ENCODE measurements at regions not wholly inside any gene's neighbourhood (a gene's known extent, or its start where the extent isn't known, plus 50 kb on each side); places are given as distances from the start of the nearest gene placed in this dataset.

DNA sequence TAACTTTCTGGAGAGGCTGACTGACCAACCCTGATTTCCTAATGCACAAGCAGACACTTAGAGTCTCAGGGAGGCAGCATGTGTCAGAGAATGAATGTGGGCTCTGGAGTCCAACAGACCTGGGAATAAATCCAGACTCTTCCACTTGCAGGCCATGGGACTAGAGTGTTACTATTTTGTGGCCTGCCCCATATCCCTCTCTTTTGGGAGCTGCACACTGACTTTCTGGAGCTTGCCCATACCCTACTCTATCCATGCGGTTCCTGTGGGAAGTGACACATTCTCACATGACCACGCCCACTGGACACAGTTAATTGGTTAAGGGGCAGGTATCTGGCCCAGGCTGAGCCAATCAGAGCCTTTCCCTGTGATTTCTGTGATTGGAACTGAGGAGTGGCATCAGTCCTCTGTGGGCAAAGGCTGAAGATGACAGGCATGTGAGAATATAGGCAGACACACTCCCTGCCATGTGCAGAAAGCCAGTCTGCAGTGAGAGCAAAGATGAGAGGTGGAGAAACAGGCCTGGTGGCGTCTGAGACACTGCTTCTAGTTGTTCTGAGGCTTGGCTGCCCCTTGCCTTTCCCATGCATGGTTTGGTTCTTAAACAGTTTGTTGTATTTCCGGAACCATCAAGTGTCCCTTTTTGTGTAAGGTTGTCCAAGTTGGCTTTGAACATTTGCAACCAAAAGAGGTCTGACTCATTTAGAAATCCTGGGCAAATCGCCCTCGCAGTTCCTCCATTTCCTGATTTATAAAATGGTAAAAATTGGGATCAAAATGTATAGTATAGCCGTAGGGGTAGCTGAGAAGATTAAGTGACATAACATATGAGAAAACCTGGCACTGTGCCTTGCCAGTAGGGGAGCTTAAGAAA is 125.6 kb downstream of the CDC5L start:
- H3F3A ChIP-seq (ENCODE audit: insufficient read depth, low read length, poor library complexity, severe bottlenecking), result no peaks in the 10 kb centered on the region
- no peak overlapping the region for H3K9ac ChIP-seq (ENCODE audit: low read length)
- H3K9me3 ChIP-seq (ENCODE audit: low read length), result no peaks in the 10 kb centered on the region
- H3K4me3 ChIP-seq (ENCODE audit: low read length), result no peak overlapping the region
- no peaks in the 10 kb centered on the region for H3K36me3 ChIP-seq (ENCODE audit: insufficient read depth, low read length)
- H2AFZ ChIP-seq (ENCODE audit: low read depth, low read length), result no peak overlapping the region
- TF ChIP-seq, protein P1, sequence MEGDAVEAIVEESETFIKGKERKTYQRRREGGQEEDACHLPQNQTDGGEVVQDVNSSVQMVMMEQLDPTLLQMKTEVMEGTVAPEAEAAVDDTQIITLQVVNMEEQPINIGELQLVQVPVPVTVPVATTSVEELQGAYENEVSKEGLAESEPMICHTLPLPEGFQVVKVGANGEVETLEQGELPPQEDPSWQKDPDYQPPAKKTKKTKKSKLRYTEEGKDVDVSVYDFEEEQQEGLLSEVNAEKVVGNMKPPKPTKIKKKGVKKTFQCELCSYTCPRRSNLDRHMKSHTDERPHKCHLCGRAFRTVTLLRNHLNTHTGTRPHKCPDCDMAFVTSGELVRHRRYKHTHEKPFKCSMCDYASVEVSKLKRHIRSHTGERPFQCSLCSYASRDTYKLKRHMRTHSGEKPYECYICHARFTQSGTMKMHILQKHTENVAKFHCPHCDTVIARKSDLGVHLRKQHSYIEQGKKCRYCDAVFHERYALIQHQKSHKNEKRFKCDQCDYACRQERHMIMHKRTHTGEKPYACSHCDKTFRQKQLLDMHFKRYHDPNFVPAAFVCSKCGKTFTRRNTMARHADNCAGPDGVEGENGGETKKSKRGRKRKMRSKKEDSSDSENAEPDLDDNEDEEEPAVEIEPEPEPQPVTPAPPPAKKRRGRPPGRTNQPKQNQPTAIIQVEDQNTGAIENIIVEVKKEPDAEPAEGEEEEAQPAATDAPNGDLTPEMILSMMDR (IDR thresholded peaks at IDR 0.05; ENCODE audit: poor library complexity, severe bottlenecking), result no peak
- TF ChIP-seq MXI1 (conservative IDR thresholded peaks at IDR 0.05; ENCODE audit: poor library complexity, severe bottlenecking) (no peak), TAF1 (IDR thresholded peaks at IDR 0.05; ENCODE audit: low read depth) (no peak), EP300 (conservative IDR thresholded peaks at IDR 0.05; ENCODE audit: poor library complexity, severe bottlenecking) (no peak), SMC3 (conservative IDR thresholded peaks at IDR 0.05; ENCODE audit: poor library complexity) (no peak), RAD21 (conservative IDR thresholded peaks at IDR 0.05) (no peak), EZH2 (IDR thresholded peaks at IDR 0.05; ENCODE audit: borderline replicate concordance, insufficient read depth, low read length, poor library complexity, severe bottlenecking) (no peak), POLR2AphosphoS5 (IDR thresholded peaks at IDR 0.05) (no peak)
- TF ChIP-seq, protein P2, sequence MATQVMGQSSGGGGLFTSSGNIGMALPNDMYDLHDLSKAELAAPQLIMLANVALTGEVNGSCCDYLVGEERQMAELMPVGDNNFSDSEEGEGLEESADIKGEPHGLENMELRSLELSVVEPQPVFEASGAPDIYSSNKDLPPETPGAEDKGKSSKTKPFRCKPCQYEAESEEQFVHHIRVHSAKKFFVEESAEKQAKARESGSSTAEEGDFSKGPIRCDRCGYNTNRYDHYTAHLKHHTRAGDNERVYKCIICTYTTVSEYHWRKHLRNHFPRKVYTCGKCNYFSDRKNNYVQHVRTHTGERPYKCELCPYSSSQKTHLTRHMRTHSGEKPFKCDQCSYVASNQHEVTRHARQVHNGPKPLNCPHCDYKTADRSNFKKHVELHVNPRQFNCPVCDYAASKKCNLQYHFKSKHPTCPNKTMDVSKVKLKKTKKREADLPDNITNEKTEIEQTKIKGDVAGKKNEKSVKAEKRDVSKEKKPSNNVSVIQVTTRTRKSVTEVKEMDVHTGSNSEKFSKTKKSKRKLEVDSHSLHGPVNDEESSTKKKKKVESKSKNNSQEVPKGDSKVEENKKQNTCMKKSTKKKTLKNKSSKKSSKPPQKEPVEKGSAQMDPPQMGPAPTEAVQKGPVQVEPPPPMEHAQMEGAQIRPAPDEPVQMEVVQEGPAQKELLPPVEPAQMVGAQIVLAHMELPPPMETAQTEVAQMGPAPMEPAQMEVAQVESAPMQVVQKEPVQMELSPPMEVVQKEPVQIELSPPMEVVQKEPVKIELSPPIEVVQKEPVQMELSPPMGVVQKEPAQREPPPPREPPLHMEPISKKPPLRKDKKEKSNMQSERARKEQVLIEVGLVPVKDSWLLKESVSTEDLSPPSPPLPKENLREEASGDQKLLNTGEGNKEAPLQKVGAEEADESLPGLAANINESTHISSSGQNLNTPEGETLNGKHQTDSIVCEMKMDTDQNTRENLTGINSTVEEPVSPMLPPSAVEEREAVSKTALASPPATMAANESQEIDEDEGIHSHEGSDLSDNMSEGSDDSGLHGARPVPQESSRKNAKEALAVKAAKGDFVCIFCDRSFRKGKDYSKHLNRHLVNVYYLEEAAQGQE (IDR thresholded peaks at IDR 0.05; ENCODE audit: borderline replicate concordance), result no peak
- no peaks in the 10 kb centered on the region for H3K79me2 ChIP-seq (replicated peaks; ENCODE audit: insufficient read depth, low read length)
- no peak overlapping the region for H3K4me2 ChIP-seq (ENCODE audit: low read length)
- H3K9me2 ChIP-seq (ENCODE audit: insufficient read depth, low read length), result no peaks in the 10 kb centered on the region
- H4K20me1 ChIP-seq (ENCODE audit: insufficient read depth), result no peaks in the 10 kb centered on the region
- no peak overlapping the region for H3K27ac ChIP-seq (ENCODE audit: low read length)
- no peaks in the 10 kb centered on the region for H3K27me3 ChIP-seq (ENCODE audit: insufficient read depth, low read depth, low read length)

GRCh38 chr6:44514085-44514484 is 126.6 kb downstream of the CDC5L start:
- H3K36me3 ChIP-seq (ENCODE audit: insufficient read depth, low read length), result no peaks in the 10 kb centered on the region
- H3K27me3 ChIP-seq (ENCODE audit: insufficient read depth, low read depth, low read length), result no peaks in the 10 kb centered on the region
- H3K4me2 ChIP-seq (ENCODE audit: low read length), result no peak overlapping the region
- no peaks in the 10 kb centered on the region for H3F3A ChIP-seq (ENCODE audit: insufficient read depth, low read length, poor library complexity, severe bottlenecking)
- TF ChIP-seq SMC3 (conservative IDR thresholded peaks at IDR 0.05; ENCODE audit: poor library complexity), result no peak
- TF ChIP-seq EP300 (conservative IDR thresholded peaks at IDR 0.05; ENCODE audit: poor library complexity, severe bottlenecking), result no peak
- TF ChIP-seq RAD21 (conservative IDR thresholded peaks at IDR 0.05), result no peak
- TF ChIP-seq MXI1 (conservative IDR thresholded peaks at IDR 0.05; ENCODE audit: poor library complexity, severe bottlenecking), result no peak
- TF ChIP-seq TAF1 (IDR thresholded peaks at IDR 0.05; ENCODE audit: low read depth), result no peak
- no peak for TF ChIP-seq EZH2 (IDR thresholded peaks at IDR 0.05; ENCODE audit: borderline replicate concordance, insufficient read depth, low read length, poor library complexity, severe bottlenecking)
- TF ChIP-seq, protein P1 (IDR thresholded peaks at IDR 0.05; ENCODE audit: poor library complexity, severe bottlenecking), result no peak
- TF ChIP-seq, protein P2 (IDR thresholded peaks at IDR 0.05; ENCODE audit: borderline replicate concordance), result no peak
- no peak for TF ChIP-seq POLR2AphosphoS5 (IDR thresholded peaks at IDR 0.05)
- no peaks in the 10 kb centered on the region for H3K79me2 ChIP-seq (replicated peaks; ENCODE audit: insufficient read depth, low read length)
- no peak overlapping the region for H2AFZ ChIP-seq (ENCODE audit: low read depth, low read length)
- H3K27ac ChIP-seq (ENCODE audit: low read length), result no peak overlapping the region
- no peak overlapping the region for H3K9ac ChIP-seq (ENCODE audit: low read length)
- H3K4me3 ChIP-seq (ENCODE audit: low read length), result no peak overlapping the region
- no peaks in the 10 kb centered on the region for H4K20me1 ChIP-seq (ENCODE audit: insufficient read depth)
- no peaks in the 10 kb centered on the region for H3K9me2 ChIP-seq (ENCODE audit: insufficient read depth, low read length)
- H3K9me3 ChIP-seq (ENCODE audit: low read length), result no peaks in the 10 kb centered on the region

Measured in neural cell (in vitro differentiated cells).